ENCODE measurements at regions not wholly inside any gene's neighbourhood (a gene's known extent, or its start where the extent isn't known, plus 50 kb on each side); places are given as distances from the start of the nearest gene placed in this dataset.

GRCh38 chr14:95442016-95442632 is 74.3 kb downstream of the SYNE3 start:
- Histone ChIP-seq H3K4me3 (replicated peaks in 1 of 3; ENCODE audit: insufficient read depth in 1 of 3, low read depth in 1 of 3, low read length in 3 of 3) (no peak overlapping the region), H3K4me2 (ENCODE audit: insufficient read depth, low read length) (no peak overlapping the region), H3K27me3 (ENCODE audit: control insufficient read depth in 2 of 2, insufficient read depth in 2 of 2, low read length in 2 of 2) (no peaks in the 10 kb centered on the region), H3K79me2 (ENCODE audit: control insufficient read depth, insufficient read depth, low read length) (no peaks in the 10 kb centered on the region), H4K20me1 (replicated peaks; ENCODE audit: control insufficient read depth, extremely low read depth, insufficient read depth, low read length) (no peaks in the 10 kb centered on the region), H3K9me1 (replicated peaks; ENCODE audit: control insufficient read depth, extremely low read depth, insufficient read depth, low read length) (no peaks in the 10 kb centered on the region), H3K9ac (replicated peaks; ENCODE audit: extremely low read depth, insufficient read depth, low read length) (no peak overlapping the region), H3K36me3 (ENCODE audit: control insufficient read depth in 2 of 2, extremely low read depth in 1 of 2, insufficient read depth in 2 of 2, low read length in 2 of 2) (no peaks in the 10 kb centered on the region), H2AFZ (ENCODE audit: low read depth, low read length) (no peak overlapping the region), H3K4me1 (ENCODE audit: control insufficient read depth, extremely low read depth, insufficient read depth, low read length) (no peaks in the 10 kb centered on the region), H3K27ac (ENCODE audit: insufficient read depth, low read depth, low read length) (no peak overlapping the region), H3K9me3 (replicated peaks; ENCODE audit: control insufficient read depth, insufficient read depth, low read length) (no peaks in the 10 kb centered on the region)
- no TSS peak for BruUV-seq (replicated peaks)
- intact Hi-C loops (cut with micrococcal nuclease) (loop anchor here (1.0 to 5.0 kb wide), 6 partner anchors 77 to 330 kb away; no protein-coding TSS in a partner anchor), dilution Hi-C loops (cut with MboI; ENCODE audit: extremely low pct_ligation_motif_present, low sequenced_read_pairs) (no loop called here)
- CTCF ChIA-PET: interaction anchor here (0.6 to 4.5 kb wide), 47 partner anchors 9 to 752 kb away, joined by 3 to 164 read pairs (median 7); partner anchors contain the start of genes GLRX5 and SYNE3
- FAIRE-seq: no peak
- TF ChIP-seq MYC (IDR thresholded peaks at IDR 0.05; ENCODE audit: low read depth, low read length) (no peak), EZH2 (IDR thresholded peaks at IDR 0.05; ENCODE audit: borderline replicate concordance, low read depth, low read length, severe bottlenecking) (no peak), POLR2AphosphoS5 (IDR thresholded peaks at IDR 0.05; ENCODE audit: insufficient read depth, low read depth, low read length) (no peak), GATA2 (IDR thresholded peaks at IDR 0.05; ENCODE audit: insufficient read depth, insufficient read length, low read depth, low read length) (no peak), FOS (IDR thresholded peaks at IDR 0.05; ENCODE audit: borderline replicate concordance, insufficient read depth, low read length) (no peak), JUN (IDR thresholded peaks at IDR 0.05; ENCODE audit: borderline replicate concordance, insufficient read depth, insufficient read length, low read depth) (no peak), CTCF (IDR thresholded peaks at IDR 0.05; ENCODE audit: extremely low read depth in 1 of 2, insufficient read depth in 1 of 2, low read depth in 1 of 2, low read length in 2 of 2) (no peak), POLR2A (IDR thresholded peaks at IDR 0.05; ENCODE audit: low read depth, low read length) (no peak)
- TF ChIP-seq, protein P1, sequence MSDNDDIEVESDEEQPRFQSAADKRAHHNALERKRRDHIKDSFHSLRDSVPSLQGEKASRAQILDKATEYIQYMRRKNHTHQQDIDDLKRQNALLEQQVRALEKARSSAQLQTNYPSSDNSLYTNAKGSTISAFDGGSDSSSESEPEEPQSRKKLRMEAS (IDR thresholded peaks at IDR 0.05; ENCODE audit: insufficient read depth, insufficient read length): no peak
- POLR2A ChIA-PET: interaction anchor here (0.9 kb wide), 2 partner anchors 76 to 89 kb away, joined by 3 read pairs; no protein-coding TSS in a partner anchor
- DNase-seq (ENCODE audit: low read depth, low spot score): no peak

All from endothelial cell of umbilical vein (primary cell).